ENCODE measurements at regions not wholly inside any gene's neighbourhood (a gene's known extent, or its start where the extent isn't known, plus 50 kb on each side); places are given as distances from the start of the nearest gene placed in this dataset.

DNA sequence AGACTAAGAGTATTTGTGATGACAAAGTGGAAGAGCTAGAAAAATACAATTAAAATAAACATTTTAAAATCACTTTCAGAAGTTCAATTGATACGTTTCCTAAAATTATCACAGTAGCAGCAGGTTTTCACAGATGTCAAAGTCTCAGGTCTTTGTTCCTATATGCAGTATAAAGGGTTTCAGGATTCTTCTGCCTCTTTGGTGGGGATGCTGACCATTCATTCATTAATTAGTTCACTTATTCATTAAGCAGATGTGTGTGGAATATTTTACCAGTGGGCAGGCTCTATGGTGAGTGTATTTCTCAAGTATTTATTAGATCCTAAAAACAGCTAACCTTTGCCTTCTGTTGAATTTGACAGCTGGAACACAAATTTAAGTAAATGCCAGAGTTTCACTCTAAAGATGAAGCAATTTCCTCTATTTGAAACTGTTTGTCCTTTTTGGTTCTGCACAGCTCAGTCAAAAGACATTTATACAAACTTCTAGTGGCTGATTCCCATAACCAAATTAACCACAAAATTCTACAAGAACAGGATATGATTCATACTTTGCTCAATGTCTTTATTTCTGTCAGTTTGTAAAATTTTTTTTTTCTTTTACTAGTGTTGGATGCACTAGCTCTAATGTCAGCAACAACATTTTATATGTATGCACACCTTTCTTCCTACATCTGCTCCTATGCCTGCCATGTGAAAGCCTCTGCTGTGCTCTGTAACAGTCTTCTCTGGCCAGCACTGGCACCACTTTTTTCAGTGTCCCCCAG is 75.9 kb upstream of the PRR16 start:
- TF ChIP-seq, protein P1, sequence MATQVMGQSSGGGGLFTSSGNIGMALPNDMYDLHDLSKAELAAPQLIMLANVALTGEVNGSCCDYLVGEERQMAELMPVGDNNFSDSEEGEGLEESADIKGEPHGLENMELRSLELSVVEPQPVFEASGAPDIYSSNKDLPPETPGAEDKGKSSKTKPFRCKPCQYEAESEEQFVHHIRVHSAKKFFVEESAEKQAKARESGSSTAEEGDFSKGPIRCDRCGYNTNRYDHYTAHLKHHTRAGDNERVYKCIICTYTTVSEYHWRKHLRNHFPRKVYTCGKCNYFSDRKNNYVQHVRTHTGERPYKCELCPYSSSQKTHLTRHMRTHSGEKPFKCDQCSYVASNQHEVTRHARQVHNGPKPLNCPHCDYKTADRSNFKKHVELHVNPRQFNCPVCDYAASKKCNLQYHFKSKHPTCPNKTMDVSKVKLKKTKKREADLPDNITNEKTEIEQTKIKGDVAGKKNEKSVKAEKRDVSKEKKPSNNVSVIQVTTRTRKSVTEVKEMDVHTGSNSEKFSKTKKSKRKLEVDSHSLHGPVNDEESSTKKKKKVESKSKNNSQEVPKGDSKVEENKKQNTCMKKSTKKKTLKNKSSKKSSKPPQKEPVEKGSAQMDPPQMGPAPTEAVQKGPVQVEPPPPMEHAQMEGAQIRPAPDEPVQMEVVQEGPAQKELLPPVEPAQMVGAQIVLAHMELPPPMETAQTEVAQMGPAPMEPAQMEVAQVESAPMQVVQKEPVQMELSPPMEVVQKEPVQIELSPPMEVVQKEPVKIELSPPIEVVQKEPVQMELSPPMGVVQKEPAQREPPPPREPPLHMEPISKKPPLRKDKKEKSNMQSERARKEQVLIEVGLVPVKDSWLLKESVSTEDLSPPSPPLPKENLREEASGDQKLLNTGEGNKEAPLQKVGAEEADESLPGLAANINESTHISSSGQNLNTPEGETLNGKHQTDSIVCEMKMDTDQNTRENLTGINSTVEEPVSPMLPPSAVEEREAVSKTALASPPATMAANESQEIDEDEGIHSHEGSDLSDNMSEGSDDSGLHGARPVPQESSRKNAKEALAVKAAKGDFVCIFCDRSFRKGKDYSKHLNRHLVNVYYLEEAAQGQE (IDR thresholded peaks at IDR 0.05; ENCODE audit: borderline replicate concordance in 1 of 2, low read depth in 1 of 2, low read length in 2 of 2) = no peak
- no peak for TF ChIP-seq NR2F1 (CRISPR knock-in tag; IDR thresholded peaks at IDR 0.05)
- no peak for TF ChIP-seq PHF8 (CRISPR knock-in tag; IDR thresholded peaks at IDR 0.05)
- TF ChIP-seq KAT7 (CRISPR knock-in tag; IDR thresholded peaks at IDR 0.05; ENCODE audit: borderline replicate concordance) = no peak
- TF ChIP-seq NFE2 (CRISPR knock-in tag; IDR thresholded peaks at IDR 0.05) = no peak
- no peak for TF ChIP-seq GATA4 (IDR thresholded peaks at IDR 0.05; ENCODE audit: borderline replicate concordance, low read depth)
- no peak for TF ChIP-seq ARNT2 (CRISPR knock-in tag; IDR thresholded peaks at IDR 0.05; ENCODE audit: low read depth)
- TF ChIP-seq, protein P2, sequence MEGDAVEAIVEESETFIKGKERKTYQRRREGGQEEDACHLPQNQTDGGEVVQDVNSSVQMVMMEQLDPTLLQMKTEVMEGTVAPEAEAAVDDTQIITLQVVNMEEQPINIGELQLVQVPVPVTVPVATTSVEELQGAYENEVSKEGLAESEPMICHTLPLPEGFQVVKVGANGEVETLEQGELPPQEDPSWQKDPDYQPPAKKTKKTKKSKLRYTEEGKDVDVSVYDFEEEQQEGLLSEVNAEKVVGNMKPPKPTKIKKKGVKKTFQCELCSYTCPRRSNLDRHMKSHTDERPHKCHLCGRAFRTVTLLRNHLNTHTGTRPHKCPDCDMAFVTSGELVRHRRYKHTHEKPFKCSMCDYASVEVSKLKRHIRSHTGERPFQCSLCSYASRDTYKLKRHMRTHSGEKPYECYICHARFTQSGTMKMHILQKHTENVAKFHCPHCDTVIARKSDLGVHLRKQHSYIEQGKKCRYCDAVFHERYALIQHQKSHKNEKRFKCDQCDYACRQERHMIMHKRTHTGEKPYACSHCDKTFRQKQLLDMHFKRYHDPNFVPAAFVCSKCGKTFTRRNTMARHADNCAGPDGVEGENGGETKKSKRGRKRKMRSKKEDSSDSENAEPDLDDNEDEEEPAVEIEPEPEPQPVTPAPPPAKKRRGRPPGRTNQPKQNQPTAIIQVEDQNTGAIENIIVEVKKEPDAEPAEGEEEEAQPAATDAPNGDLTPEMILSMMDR (CRISPR knock-in tag; IDR thresholded peaks at IDR 0.05) = no peak
- TF ChIP-seq, protein P3, sequence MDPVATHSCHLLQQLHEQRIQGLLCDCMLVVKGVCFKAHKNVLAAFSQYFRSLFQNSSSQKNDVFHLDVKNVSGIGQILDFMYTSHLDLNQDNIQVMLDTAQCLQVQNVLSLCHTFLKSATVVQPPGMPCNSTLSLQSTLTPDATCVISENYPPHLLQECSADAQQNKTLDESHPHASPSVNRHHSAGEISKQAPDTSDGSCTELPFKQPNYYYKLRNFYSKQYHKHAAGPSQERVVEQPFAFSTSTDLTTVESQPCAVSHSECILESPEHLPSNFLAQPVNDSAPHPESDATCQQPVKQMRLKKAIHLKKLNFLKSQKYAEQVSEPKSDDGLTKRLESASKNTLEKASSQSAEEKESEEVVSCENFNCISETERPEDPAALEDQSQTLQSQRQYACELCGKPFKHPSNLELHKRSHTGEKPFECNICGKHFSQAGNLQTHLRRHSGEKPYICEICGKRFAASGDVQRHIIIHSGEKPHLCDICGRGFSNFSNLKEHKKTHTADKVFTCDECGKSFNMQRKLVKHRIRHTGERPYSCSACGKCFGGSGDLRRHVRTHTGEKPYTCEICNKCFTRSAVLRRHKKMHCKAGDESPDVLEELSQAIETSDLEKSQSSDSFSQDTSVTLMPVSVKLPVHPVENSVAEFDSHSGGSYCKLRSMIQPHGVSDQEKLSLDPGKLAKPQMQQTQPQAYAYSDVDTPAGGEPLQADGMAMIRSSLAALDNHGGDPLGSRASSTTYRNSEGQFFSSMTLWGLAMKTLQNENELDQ (CRISPR knock-in tag; IDR thresholded peaks at IDR 0.05; ENCODE audit: borderline replicate concordance) = no peak
- TF ChIP-seq, protein P4, sequence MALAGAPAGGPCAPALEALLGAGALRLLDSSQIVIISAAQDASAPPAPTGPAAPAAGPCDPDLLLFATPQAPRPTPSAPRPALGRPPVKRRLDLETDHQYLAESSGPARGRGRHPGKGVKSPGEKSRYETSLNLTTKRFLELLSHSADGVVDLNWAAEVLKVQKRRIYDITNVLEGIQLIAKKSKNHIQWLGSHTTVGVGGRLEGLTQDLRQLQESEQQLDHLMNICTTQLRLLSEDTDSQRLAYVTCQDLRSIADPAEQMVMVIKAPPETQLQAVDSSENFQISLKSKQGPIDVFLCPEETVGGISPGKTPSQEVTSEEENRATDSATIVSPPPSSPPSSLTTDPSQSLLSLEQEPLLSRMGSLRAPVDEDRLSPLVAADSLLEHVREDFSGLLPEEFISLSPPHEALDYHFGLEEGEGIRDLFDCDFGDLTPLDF (CRISPR knock-in tag; IDR thresholded peaks at IDR 0.05) = no peak
- TF ChIP-seq POLR2A (IDR thresholded peaks at IDR 0.05; ENCODE audit: insufficient read depth in 1 of 2, low read depth in 2 of 2, low read length in 2 of 2) = no peak
- no peak for TF ChIP-seq NFIC (IDR thresholded peaks at IDR 0.05; ENCODE audit: low read length)
- no peak for TF ChIP-seq SRF (IDR thresholded peaks at IDR 0.05; ENCODE audit: low read depth, low read length)
- no peak for TF ChIP-seq TOPORS (CRISPR knock-in tag; IDR thresholded peaks at IDR 0.05)

All from HepG2 (cell line).